K562 (cell line): ENCODE measurements at regions not wholly inside any gene's neighbourhood (a gene's known extent, or its start where the extent isn't known, plus 50 kb on each side); places are given as distances from the start of the nearest gene placed in this dataset.

Source experiments
- ATAC-seq: fragments of 200-7000 bp; cut with Tn5 transposase; 3 replicates; pipeline ENCODE4 v1.9.1; 2020; ENCODE audit warnings: moderate library complexity
- BruUV-seq: library from RNA; stranded (reverse); fragments of 400-500 nt; replicated peaks from 2 replicates; lab custom pipeline; 2021; lab: Mats Ljungman, UMichigan
- CTCF ChIA-PET: fragments of 300-600 bp; formaldehyde crosslinking; extraction: SDS; loops from one replicate; lab custom pipeline; 2021; ENCODE audit warnings: low intra/inter-chr PET ratio; lab: Yijun Ruan, JAX
- POLR2A ChIA-PET: fragments of 300-600, 350-650 bp; sonication (Branson Sonifier 250); formaldehyde crosslinking; extraction: SDS; loops from one replicate; lab custom pipeline; 2021; ENCODE audit warnings: antibody characterized with exemption, inconsistent platforms; lab: Yijun Ruan, JAX
- DNase-seq, 4 experiments: peaks; one replicate each; pipeline versions ENCODE4 v3.0.0 to v3.0.0-alpha.2; 2011 to 2018; ENCODE audit warnings: low spot score in 3 of 4, mixed read lengths in 3 of 4; ENCODE audit errors: extremely low read depth in 1 of 4
- FAIRE-seq: peaks from 2 replicates; lab custom pipeline; 2011; peaks lifted over from hg19 to GRCh38; lab: Jason Lieb, UNC
- H2AFZ ChIP-seq: 2 replicates; pipeline ENCODE4 v1.6.0; 2011; ENCODE audit warnings: low read depth, low read length, control low read depth, inconsistent platforms
- H3K27ac ChIP-seq: fragments of 200-600 bp; 3 replicates; pipeline ENCODE4 v1.8.0; 2011; ENCODE audit warnings: low read depth, mild to moderate bottlenecking, control low read depth, inconsistent platforms, low read length, moderate library complexity, mixed read lengths; ENCODE audit errors: extremely low read depth
- H3K27me3 ChIP-seq, 2 experiments: fragments of 300-600 bp in 1 of 2; 2 replicates in 1 of 2; 3 replicates in 1 of 2; pipeline versions ENCODE4 v1.6.0 to v1.8.0; 2011; ENCODE audit warnings: inconsistent platforms in 2 of 2, low read length in 2 of 2, mild to moderate bottlenecking in 1 of 2, mixed read lengths in 1 of 2, moderate library complexity in 1 of 2; ENCODE audit not compliant: control insufficient read depth in 2 of 2, insufficient read depth in 2 of 2
- H3K36me3 ChIP-seq: fragments of 300-600 bp; 3 replicates; pipeline ENCODE4 v1.8.0; 2011; ENCODE audit warnings: mild to moderate bottlenecking, low read length, inconsistent platforms; ENCODE audit not compliant: control insufficient read depth, insufficient read depth
- H3K4me1 ChIP-seq, 2 experiments: fragments of 200-600 bp in 1 of 2; replicated peaks in 1 of 2; 2 replicates in 1 of 2; 3 replicates in 1 of 2; pipeline versions ENCODE4 v1.5.1 to v1.8.0; 2011; ENCODE audit warnings: inconsistent platforms in 2 of 2, low read length in 2 of 2, mild to moderate bottlenecking in 1 of 2, mixed read lengths in 1 of 2, moderate library complexity in 1 of 2; ENCODE audit not compliant: control insufficient read depth in 2 of 2, insufficient read depth in 2 of 2
- H3K4me2 ChIP-seq: 2 replicates; pipeline ENCODE4 v1.6.1; 2011; ENCODE audit warnings: low read length, control low read depth, inconsistent platforms, mixed read lengths; ENCODE audit not compliant: insufficient read depth
- H3K4me3 ChIP-seq: fragments of 200-600 bp; sonication (generic), shearing (Covaris generic); 2 replicates; pipeline ENCODE4 v1.5.1; 2016; ENCODE audit warnings: control low read depth, inconsistent platforms
- H3K79me2 ChIP-seq: fragments of 200-600 bp; 3 replicates; pipeline ENCODE4 v1.8.0; 2011; ENCODE audit warnings: low read length, inconsistent platforms; ENCODE audit not compliant: control insufficient read depth, insufficient read depth
- H3K9ac ChIP-seq, 2 experiments: 2 replicates each; pipeline versions ENCODE4 v1.6.0 to v1.6.1; 2011; ENCODE audit warnings: low read depth in 2 of 2, low read length in 2 of 2, control low read depth in 1 of 2, inconsistent platforms in 1 of 2, mild to moderate bottlenecking in 1 of 2, mixed read lengths in 1 of 2; ENCODE audit not compliant: insufficient read depth in 1 of 2
- H3K9me1 ChIP-seq: one replicate; pipeline ENCODE4 v1.6.0; 2011; ENCODE audit warnings: inconsistent platforms, mild to moderate bottlenecking, low read length, moderate library complexity; ENCODE audit not compliant: control insufficient read depth, insufficient read depth
- H3K9me3 ChIP-seq: replicated peaks from 2 replicates; pipeline ENCODE4 v1.5.1; 2011; ENCODE audit warnings: low read depth, low read length, inconsistent platforms; ENCODE audit not compliant: control insufficient read depth, insufficient read depth
- H4K20me1 ChIP-seq: replicated peaks from 2 replicates; pipeline ENCODE4 v1.6.1; 2011; ENCODE audit warnings: low read length, inconsistent platforms, mixed read lengths; ENCODE audit not compliant: control insufficient read depth, insufficient read depth
- ATF7 ChIP-seq: fragments of 450-650 bp; IDR thresholded peaks from 2 replicates; pipeline ENCODE4 v1.7.1; 2014; ENCODE audit warnings: mild to moderate bottlenecking, moderate library complexity
- ELF4 ChIP-seq: fragments of 450-650 bp; formaldehyde crosslinking; IDR thresholded peaks from 2 replicates; pipeline ENCODE4 v1.4.0; 2022; ENCODE audit warnings: missing genetic modification characterization
- KDM5B ChIP-seq: fragments of 200-600 bp; sonication (generic); IDR thresholded peaks from 2 replicates; pipeline ENCODE4 v1.6.1; 2012; ENCODE audit warnings: low read depth, mild to moderate bottlenecking, moderate library complexity, low read length, control low read depth, inconsistent platforms; ENCODE audit not compliant: insufficient replicate concordance
- MTF1 ChIP-seq: fragments of 250-450 bp; sonication (Bioruptor Pico); IDR thresholded peaks from 2 replicates; pipeline ENCODE4 v1.9.0; 2021; ENCODE audit warnings: moderate library complexity, mild to moderate bottlenecking, inconsistent platforms, borderline replicate concordance
- NFATC3 ChIP-seq: fragments of 450-650 bp; IDR thresholded peaks from 2 replicates; pipeline ENCODE4 v1.6.1; 2017; ENCODE audit warnings: mild to moderate bottlenecking
- SLC30A9 ChIP-seq: fragments of 250-450 bp; sonication (Bioruptor Pico); IDR thresholded peaks from 2 replicates; pipeline ENCODE4 v1.8.0; 2022; ENCODE audit warnings: mild to moderate bottlenecking, moderate library complexity
- SP2 ChIP-seq: IDR thresholded peaks from 2 replicates; pipeline ENCODE4 v1.6.1; 2011; ENCODE audit warnings: mild to moderate bottlenecking, low read depth, low read length, moderate library complexity; ENCODE audit not compliant: poor library complexity, severe bottlenecking; ENCODE audit errors: extremely low read depth
- WHSC1 ChIP-seq: IDR thresholded peaks from one replicate; pipeline ENCODE4 v1.6.1; 2012; ENCODE audit warnings: low read length, control low read depth, inconsistent platforms
- ZNF146 ChIP-seq: IDR thresholded peaks from one replicate; pipeline ENCODE4 v1.6.1; 2018; ENCODE audit warnings: missing compliant biosample characterization; ENCODE audit not compliant: unreplicated experiment
- ZNF551 ChIP-seq: fragments of 250-450 bp; sonication (Bioruptor Pico); IDR thresholded peaks from 2 replicates; pipeline ENCODE4 v1.5.0; 2021; ENCODE audit warnings: mild to moderate bottlenecking, moderate library complexity
- WGBS: fragments of 100-300 bp; shearing (Covaris generic); methylation state at CpG from one replicate; pipeline ENCODE4 v1.1.6; 2016; ENCODE audit warnings: low coverage, mixed read lengths; ENCODE audit not compliant: insufficient coverage; ENCODE audit errors: missing lambda C conversion rate; 5-methylcytosine and 5-hydroxymethylcytosine counted together
- in situ Hi-C: fragments of 300-500 bp; cut with MboI; formaldehyde crosslinking; loops from 4 replicates; pipeline ENCODE4 v1.15.0; 2018; ENCODE audit warnings: inconsistent platforms, mixed read lengths
- intact Hi-C: fragments of 100-400 bp; cut with micrococcal nuclease; formaldehyde crosslinking; loops from 2 replicates; pipeline ENCODE4 v1.14.2; 2022

DNA sequence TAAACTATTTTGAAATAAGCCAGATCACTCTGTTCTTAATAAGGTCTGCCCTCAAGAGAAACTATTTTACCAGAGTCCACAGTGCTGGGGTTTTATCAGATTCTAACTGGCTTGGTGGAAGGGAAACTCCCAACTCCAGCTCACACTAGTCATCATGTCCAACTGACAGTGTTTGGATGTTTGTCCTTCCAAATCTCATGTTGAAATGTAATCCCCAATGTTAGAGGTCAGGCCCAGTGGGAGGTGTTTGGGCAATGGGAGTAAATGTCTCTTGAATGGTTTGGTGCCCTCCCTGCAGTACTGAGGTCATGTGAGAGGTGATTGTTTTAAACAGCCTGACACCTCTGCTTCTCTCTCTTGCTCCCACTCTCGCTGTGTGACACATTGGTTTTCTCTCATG is 1301.0 kb upstream of the CDH8 start:
- Histone ChIP-seq H3K9ac (no peak overlapping the region), H3K4me1 (no peaks in the 10 kb centered on the region), H3K4me2 (no peak overlapping the region), H3K36me3 (no peaks in the 10 kb centered on the region), H3K9me3 (no peaks in the 10 kb centered on the region; the same call in 1 of the 2 replicates), H3K4me3 (no peak overlapping the region), H3K9me1 (no peaks in the 10 kb centered on the region), H3K79me2 (no peaks in the 10 kb centered on the region), H2AFZ (no peak overlapping the region), H3K27ac (no peak overlapping the region), H3K27me3 (no peaks in the 10 kb centered on the region), H4K20me1 (no peaks in the 10 kb centered on the region)
- BruUV-seq: no TSS peak
- intact Hi-C loops (no loop called here), in situ Hi-C loops (no loop called here)
- no peak for ATAC-seq
- DNase-seq: no peak
- FAIRE-seq: no peak
- TF ChIP-seq MTF1 (CRISPR knock-in tag): no peak
- no peak for TF ChIP-seq SLC30A9 (CRISPR knock-in tag)
- CTCF ChIA-PET: no interaction called here
- WGBS: 0% methylated on average over 1 of the region's 1 CpG
- POLR2A ChIA-PET: no interaction called here

DNA sequence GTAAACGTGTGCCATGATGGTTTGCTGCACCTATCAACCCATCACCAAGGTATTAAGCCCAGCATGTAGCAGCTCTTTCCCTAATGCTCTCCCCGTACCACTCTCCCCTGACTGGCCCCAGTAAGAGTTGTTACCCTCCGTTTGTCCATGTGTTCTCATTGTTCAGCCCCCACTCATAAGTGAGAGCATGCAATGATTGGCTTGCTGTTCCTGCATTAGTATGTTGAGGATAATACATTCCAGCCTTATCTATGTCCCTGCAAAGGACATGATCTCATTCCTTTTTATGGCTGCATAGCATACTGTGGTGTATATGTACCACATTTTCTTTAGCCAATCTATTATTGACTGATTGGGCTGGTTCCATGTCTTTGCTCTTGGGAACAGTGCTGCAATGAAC is 1294.9 kb upstream of the CDH8 start:
- no peak overlapping the region for H3K4me2 ChIP-seq
- no peak overlapping the region for H3K27ac ChIP-seq
- H3K27me3 ChIP-seq: no peaks in the 10 kb centered on the region
- no peaks in the 10 kb centered on the region for H3K9me1 ChIP-seq
- H3K79me2 ChIP-seq: no peaks in the 10 kb centered on the region
- no peaks in the 10 kb centered on the region for H3K4me1 ChIP-seq
- POLR2A ChIA-PET: no interaction called here
- WGBS: 0% methylated on average over 3 of the region's 3 CpGs
- H3K9me3 ChIP-seq: no peaks in the 10 kb centered on the region
- H3K9ac ChIP-seq: no peak overlapping the region
- no peak overlapping the region for H2AFZ ChIP-seq
- DNase-seq (no peak), ATAC-seq (no peak), FAIRE-seq (no peak)
- H4K20me1 ChIP-seq: no peaks in the 10 kb centered on the region
- CTCF ChIA-PET: no interaction called here
- no peaks in the 10 kb centered on the region for H3K36me3 ChIP-seq
- no peak overlapping the region for H3K4me3 ChIP-seq
- in situ Hi-C loops: no loop called here
- intact Hi-C loops: no loop called here
- no TSS peak for BruUV-seq
- TF ChIP-seq ATF7: no peak
- no peak for TF ChIP-seq ZNF551
- no peak for TF ChIP-seq SP2
- TF ChIP-seq ELF4 (CRISPR knock-in tag): no peak
- TF ChIP-seq ZNF146: no peak
- no peak for TF ChIP-seq WHSC1
- TF ChIP-seq NFATC3: no peak
- no peak for TF ChIP-seq KDM5B
